ENCODE measurements at regions not wholly inside any gene's neighbourhood (a gene's known extent, or its start where the extent isn't known, plus 50 kb on each side); places are given as distances from the start of the nearest gene placed in this dataset.
A peak's percentile ranks its signal among the peaks of the same experiment; 100 is the strongest.

- TF ChIP-seq, protein P1, sequence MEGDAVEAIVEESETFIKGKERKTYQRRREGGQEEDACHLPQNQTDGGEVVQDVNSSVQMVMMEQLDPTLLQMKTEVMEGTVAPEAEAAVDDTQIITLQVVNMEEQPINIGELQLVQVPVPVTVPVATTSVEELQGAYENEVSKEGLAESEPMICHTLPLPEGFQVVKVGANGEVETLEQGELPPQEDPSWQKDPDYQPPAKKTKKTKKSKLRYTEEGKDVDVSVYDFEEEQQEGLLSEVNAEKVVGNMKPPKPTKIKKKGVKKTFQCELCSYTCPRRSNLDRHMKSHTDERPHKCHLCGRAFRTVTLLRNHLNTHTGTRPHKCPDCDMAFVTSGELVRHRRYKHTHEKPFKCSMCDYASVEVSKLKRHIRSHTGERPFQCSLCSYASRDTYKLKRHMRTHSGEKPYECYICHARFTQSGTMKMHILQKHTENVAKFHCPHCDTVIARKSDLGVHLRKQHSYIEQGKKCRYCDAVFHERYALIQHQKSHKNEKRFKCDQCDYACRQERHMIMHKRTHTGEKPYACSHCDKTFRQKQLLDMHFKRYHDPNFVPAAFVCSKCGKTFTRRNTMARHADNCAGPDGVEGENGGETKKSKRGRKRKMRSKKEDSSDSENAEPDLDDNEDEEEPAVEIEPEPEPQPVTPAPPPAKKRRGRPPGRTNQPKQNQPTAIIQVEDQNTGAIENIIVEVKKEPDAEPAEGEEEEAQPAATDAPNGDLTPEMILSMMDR (IDR thresholded peaks at IDR 0.05; ENCODE audit: unreplicated experiment in 3 of 3), result no peak
- Mint-ChIP-seq H3K36me3 (ENCODE audit: low read depth) (no peaks in the 10 kb centered on the region), H3K4me3 (no peak overlapping the region), H3K27ac (no peak overlapping the region), H3K9me3 (no peaks in the 10 kb centered on the region), H3K4me1 (no peaks in the 10 kb centered on the region), H3K27me3 (ENCODE audit: low read depth) (no peaks in the 10 kb centered on the region)
Observed at GRCh38 chr13:105961438-105961837, 574.0 kb downstream of the EFNB2 start.

GRCh38 chr13:105960326-105960725, 575.1 kb downstream of the EFNB2 start:
- no peaks in the 10 kb centered on the region for H3K36me3 Mint-ChIP-seq (ENCODE audit: low read depth)
- H3K27ac Mint-ChIP-seq, result peak overlapping the region in 1 of 3 experiments; percentile 67
- no peaks in the 10 kb centered on the region for H3K27me3 Mint-ChIP-seq (ENCODE audit: low read depth)
- H3K9me3 Mint-ChIP-seq, result no peaks in the 10 kb centered on the region
- no peaks in the 10 kb centered on the region for H3K4me1 Mint-ChIP-seq
- TF ChIP-seq, protein P1 (IDR thresholded peaks at IDR 0.05; ENCODE audit: unreplicated experiment in 3 of 3), result no peak
- H3K4me3 Mint-ChIP-seq, result no peak overlapping the region

DNA sequence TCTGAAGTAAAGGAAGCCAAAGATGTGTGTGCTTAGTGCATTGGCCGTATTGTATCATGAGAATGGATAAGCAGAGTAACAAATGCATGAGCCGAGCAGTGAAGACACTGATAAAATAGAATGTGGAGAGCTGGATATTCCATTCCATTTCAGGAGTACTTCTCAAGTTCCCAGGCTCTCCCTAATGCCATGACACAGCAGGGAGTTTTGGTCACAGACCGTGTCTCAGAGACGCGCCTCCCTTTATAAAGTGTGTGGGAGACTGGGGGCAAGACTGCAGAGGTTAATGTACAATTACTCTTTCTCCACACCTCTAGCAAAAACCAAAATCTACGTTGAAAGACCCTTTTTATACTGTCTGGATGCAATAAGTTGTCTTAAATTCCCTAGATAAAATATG, 575.6 kb downstream of the EFNB2 start:
- Mint-ChIP-seq H3K4me3 (no peak overlapping the region), H3K4me1 (no peaks in the 10 kb centered on the region), H3K27ac (peak overlapping the region in 1 of 3 experiments; percentile 67), H3K9me3 (no peaks in the 10 kb centered on the region), H3K36me3 (ENCODE audit: low read depth) (no peaks in the 10 kb centered on the region), H3K27me3 (ENCODE audit: low read depth) (no peaks in the 10 kb centered on the region)
- TF ChIP-seq, protein P1 (IDR thresholded peaks at IDR 0.05; ENCODE audit: unreplicated experiment in 3 of 3), result no peak

- Mint-ChIP-seq H3K4me1 (no peaks in the 10 kb centered on the region), H3K36me3 (ENCODE audit: low read depth) (no peaks in the 10 kb centered on the region), H3K9me3 (peaks cover 6% of the 10 kb centered on the region), H3K27me3 (ENCODE audit: low read depth) (no peaks in the 10 kb centered on the region), H3K27ac (no peak overlapping the region), H3K4me3 (no peak overlapping the region)
- TF ChIP-seq, protein P1 (IDR thresholded peaks at IDR 0.05; ENCODE audit: unreplicated experiment in 3 of 3), result no peak
Observed at GRCh38 chr13:105957769-105958438, 577.6 kb downstream of the EFNB2 start.

GRCh38 chr13:105956921-105957320, 578.5 kb downstream of the EFNB2 start:
- no peaks in the 10 kb centered on the region for H3K27me3 Mint-ChIP-seq (ENCODE audit: low read depth)

DNA sequence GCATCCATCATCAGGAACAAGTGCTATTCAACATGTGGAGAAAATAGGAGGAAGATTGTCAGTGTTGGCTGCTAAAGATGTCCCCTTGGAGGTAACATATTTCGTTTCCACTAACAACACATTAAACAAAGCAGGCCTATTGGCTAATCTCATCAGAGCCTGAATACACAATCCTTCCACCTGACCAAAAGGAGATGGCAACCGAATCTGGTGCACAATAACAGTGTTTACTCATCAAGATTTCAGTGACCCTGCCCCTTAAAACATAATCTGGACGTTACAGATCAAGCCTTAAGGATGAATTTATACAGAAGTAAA, 582.5 kb downstream of the EFNB2 start:
- H3K4me3 Mint-ChIP-seq, result no peak overlapping the region
- H3K27me3 Mint-ChIP-seq (ENCODE audit: low read depth), result no peaks in the 10 kb centered on the region
- peaks cover 6% of the 10 kb centered on the region for H3K9me3 Mint-ChIP-seq
- H3K4me1 Mint-ChIP-seq, result no peaks in the 10 kb centered on the region
- no peak overlapping the region for H3K27ac Mint-ChIP-seq
- TF ChIP-seq, protein P1 (IDR thresholded peaks at IDR 0.05; ENCODE audit: unreplicated experiment in 3 of 3), result no peak
- H3K36me3 Mint-ChIP-seq (ENCODE audit: low read depth), result no peaks in the 10 kb centered on the region

More at GRCh38 chr13:105956921-105957320, 578.5 kb downstream of the EFNB2 start:
- TF ChIP-seq, protein P1 (IDR thresholded peaks at IDR 0.05; ENCODE audit: unreplicated experiment in 3 of 3), result no peak
- H3K36me3 Mint-ChIP-seq (ENCODE audit: low read depth), result no peaks in the 10 kb centered on the region
- no peak overlapping the region for H3K4me3 Mint-ChIP-seq
- no peaks in the 10 kb centered on the region for H3K4me1 Mint-ChIP-seq
- H3K27ac Mint-ChIP-seq, result no peak overlapping the region
- peaks cover 6% of the 10 kb centered on the region for H3K9me3 Mint-ChIP-seq
